ENCODE measurements at regions not wholly inside any gene's neighbourhood (a gene's known extent, or its start where the extent isn't known, plus 50 kb on each side); places are given as distances from the start of the nearest gene placed in this dataset.
"Not testable (repeated sequence)": the region's sequence is repeated elsewhere in the genome, so short reads cannot be mapped to it uniquely, and the experiment has no call there.

DNA sequence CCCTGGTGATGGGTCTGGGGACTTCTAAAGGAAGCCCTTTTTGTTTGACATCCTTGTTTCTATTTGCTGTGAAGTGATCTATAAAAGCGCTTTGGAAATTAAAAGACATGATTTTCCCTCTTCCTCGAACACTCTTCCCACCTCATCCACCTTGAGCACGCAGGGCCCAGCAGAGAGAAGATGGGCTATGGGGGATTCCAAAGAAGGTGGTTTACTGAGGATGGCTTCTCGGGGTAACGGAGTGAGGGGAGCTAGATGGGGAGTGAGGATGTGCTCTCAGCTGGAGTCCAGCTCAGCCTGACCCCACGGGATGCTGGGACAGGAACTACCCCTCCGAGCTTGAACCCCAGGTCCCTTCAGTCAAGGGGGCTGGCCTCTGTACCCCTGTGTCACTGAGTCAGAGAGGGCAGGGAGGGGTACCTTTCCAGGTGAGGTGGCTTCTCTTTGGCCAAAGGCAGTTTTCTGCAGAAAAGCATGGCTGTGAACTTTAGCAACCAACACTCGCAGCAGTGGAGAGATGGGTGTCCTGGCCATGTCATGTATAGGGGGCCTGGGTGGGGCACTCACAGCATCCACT, 180.7 kb upstream of the SMAD3 start:
- no peak for DNase-seq

DNA sequence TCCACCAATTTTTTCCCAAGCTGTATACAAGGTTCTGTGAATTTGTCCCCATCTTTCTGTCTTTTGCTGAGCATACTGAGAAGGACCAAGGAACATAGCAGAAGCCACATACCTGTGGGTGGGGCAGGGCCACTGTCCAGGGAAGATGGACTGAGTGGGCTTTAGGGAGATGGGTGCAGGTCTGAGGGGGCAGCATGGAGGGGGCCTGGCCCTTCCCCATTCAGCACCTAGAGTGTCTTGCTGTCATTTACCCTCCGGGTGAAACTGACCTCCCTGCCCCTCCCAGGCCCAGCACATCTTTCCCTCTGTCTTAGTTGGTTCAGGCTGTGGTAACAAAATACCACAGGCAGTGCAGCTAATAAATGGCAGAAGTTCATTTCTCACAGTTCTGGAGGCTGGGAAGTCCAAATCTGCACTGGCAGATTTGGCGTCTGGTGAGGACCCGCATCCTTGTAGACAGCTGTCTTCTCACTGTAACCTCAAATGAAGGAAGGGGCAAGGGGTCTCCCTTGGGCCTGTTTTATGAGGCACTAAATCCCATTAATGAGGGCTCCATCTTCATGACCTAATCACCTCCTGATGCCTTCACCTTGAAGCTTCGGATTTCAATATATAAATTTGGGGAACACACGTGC, 180.0 kb upstream of the SMAD3 start:
- no peak for DNase-seq

- no peak for DNase-seq
Measured at GRCh38 chr15:66886241-66886675, 179.1 kb upstream of the SMAD3 start.

GRCh38 chr15:66886686-66887273, 178.6 kb upstream of the SMAD3 start:
- no peak for DNase-seq

DNA sequence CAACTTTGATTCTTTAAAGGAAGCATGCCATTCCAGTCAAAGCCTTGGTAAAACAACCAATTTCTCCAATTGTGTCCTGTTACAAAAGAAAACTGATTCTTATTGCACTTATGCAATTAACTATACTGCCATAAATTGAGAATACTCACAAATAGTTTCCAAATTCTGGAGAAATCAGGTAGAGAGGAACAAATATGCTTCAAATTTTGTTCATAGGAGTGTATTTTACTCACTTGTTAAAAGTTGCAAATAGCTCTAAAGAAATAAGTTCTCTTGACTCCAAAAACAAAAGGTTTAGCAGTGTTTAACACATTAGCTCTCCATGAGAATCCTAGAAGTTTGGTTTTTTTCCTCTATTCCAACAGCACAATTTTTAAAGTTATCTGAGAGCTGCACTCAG, 176.1 kb upstream of the SMAD3 start:
- not testable (repeated sequence) for DNase-seq

DNA sequence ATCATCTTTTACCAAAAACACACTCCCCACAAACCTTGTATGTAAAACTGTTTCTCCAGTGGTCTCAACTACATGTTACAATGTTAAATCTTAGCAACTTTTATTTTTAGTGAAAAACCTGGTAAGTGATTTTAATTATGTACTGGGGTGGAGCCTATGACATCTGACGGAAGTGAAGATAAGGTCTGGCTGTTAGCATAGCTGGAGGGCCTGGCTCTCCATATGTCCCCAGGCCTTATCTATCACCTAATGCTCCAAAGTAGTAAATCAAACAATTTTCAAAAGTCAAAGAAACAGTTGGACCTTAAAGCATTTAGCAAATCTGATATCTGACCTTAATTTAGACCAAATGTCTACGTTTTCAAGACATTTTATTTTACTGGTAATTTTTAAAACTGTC, 173.6 kb upstream of the SMAD3 start:
- no peak for DNase-seq

GRCh38 chr15:66893294-66893693, 172.1 kb upstream of the SMAD3 start:
- no peak for DNase-seq

- no peak for DNase-seq
Measured at GRCh38 chr15:66894363-66894762, 171.0 kb upstream of the SMAD3 start.

GRCh38 chr15:66894986-66895780, 170.2 kb upstream of the SMAD3 start:
- no peak for DNase-seq

GRCh38 chr15:66895794-66896453, 169.5 kb upstream of the SMAD3 start:
- DNase-seq, result no peak

GRCh38 chr15:66896611-66897010, 168.8 kb upstream of the SMAD3 start:
- no peak for DNase-seq

- no peak for DNase-seq
Measured at GRCh38 chr15:66897416-66897815, 168.0 kb upstream of the SMAD3 start.

DNA sequence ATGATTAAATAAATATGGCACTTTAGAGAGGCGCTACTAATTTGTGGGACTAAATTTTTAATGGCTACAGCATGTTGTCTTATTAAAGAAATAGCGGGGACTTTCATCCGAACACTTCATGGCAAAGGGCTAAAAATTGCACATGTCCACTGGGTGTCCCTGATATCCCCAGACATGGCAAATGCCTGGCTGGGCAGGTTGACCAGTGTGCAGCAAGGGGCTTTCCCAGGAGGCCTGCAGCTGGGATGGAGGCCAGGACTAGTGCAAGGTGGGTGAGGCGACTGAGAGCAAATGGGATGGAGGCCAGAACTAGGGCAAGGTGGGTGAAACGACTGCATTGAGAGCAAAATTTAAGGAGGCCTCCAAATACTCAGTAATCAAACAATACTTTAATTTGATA, 167.4 kb upstream of the SMAD3 start:
- DNase-seq, result no peak

GRCh38 chr15:66898656-66899386, 166.6 kb upstream of the SMAD3 start:
- DNase-seq, result no peak

GRCh38 chr15:66899555-66900350, 165.6 kb upstream of the SMAD3 start:
- DNase-seq, result no peak

GRCh38 chr15:66900586-66901310, 164.7 kb upstream of the SMAD3 start:
- DNase-seq, result no peak

DNA sequence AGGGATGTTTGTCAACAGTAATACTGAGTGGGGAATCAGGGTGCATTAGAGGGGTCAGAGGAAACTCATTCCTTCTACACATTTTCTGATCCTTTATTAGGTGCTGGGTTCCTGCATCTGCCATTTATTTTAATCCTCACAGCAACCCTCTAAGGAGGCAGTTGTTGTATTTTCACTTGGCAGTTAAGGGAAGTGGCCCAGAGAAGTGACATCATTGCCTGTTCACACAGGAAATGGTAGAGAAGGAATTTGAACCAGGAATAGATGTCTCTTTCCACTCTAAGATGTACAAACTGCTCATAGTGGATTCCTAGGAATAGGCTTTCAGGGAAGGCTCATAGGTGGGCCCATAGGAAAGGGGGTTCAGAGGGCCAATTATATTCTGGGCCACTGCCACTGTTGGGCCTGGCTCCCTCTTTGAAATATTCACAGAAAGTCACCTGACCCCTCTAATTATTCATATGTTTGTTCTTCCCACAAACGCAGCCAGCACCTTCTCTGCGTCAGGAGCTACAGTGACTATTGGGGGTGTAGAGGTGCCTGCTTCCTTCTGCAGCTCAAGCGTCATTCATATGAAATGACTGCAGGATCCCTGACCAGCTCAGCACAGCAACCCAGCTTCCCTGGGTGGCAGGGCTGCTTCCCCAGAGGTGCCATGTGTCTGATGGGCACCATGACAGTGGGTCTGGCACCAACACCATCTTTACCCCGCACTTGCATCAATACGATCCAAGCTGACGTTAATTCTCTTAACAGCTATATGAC, 163.9 kb upstream of the SMAD3 start:
- no peak for DNase-seq

DNA sequence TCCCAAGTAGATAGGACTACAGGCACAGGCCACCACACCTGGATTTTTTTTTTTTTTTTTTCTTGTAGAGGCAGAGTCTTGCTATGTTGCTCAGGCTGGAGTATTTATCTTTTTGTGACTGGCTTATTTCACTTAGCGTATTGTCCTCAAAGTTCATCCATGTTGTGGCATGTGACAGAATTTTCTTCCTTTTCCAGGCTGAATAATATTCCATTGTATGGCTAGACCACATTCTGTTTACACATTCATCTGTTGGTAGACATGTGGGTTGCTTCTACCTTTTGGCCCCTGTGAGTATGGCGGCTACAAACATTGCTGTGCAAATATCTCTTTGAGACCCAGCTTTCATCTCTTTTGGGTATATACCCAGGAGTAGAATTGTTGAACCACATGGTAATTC, 160.2 kb upstream of the SMAD3 start:
- DNase-seq, result no peak

- no peak for DNase-seq
Measured at GRCh38 chr15:66905954-66906353, 159.4 kb upstream of the SMAD3 start.
